ENCODE measurements at regions not wholly inside any gene's neighbourhood (a gene's known extent, or its start where the extent isn't known, plus 50 kb on each side); places are given as distances from the start of the nearest gene placed in this dataset.

GRCh38 chr5:159449925-159450324 lies 119.6 kb upstream of the IL12B start:
- Histone ChIP-seq H3K4me1 (ENCODE audit: low read depth, poor library complexity, severe bottlenecking) (no peaks in the 10 kb centered on the region), H3K27me3 (ENCODE audit: insufficient read depth, low read depth) (no peaks in the 10 kb centered on the region), H2AFZ (ENCODE audit: low read depth) (no peak overlapping the region), H3K27ac (no peak overlapping the region), H4K20me1 (ENCODE audit: insufficient read depth) (no peaks in the 10 kb centered on the region), H3K36me3 (ENCODE audit: insufficient read depth) (no peaks in the 10 kb centered on the region), H3K4me2 (no peak overlapping the region), H3K9ac (no peak overlapping the region), H3K4me3 (IDR thresholded peaks at IDR 0.05; ENCODE audit: insufficient read depth, low read depth, low read length) (no peak overlapping the region), H3K79me2 (ENCODE audit: insufficient read depth, low read depth) (no peaks in the 10 kb centered on the region)
- TF ChIP-seq CTCF (conservative IDR thresholded peaks at IDR 0.05; ENCODE audit: low read depth, low read length), result no peak

GRCh38 chr5:159450417-159450816 lies 120.1 kb upstream of the IL12B start:
- Histone ChIP-seq H3K79me2 (ENCODE audit: insufficient read depth, low read depth) (no peaks in the 10 kb centered on the region), H3K4me3 (IDR thresholded peaks at IDR 0.05; ENCODE audit: insufficient read depth, low read depth, low read length) (no peak overlapping the region), H4K20me1 (ENCODE audit: insufficient read depth) (no peaks in the 10 kb centered on the region), H2AFZ (ENCODE audit: low read depth) (no peak overlapping the region), H3K36me3 (ENCODE audit: insufficient read depth) (no peaks in the 10 kb centered on the region), H3K27me3 (ENCODE audit: insufficient read depth, low read depth) (no peaks in the 10 kb centered on the region), H3K4me2 (no peak overlapping the region), H3K9ac (no peak overlapping the region), H3K27ac (no peak overlapping the region), H3K4me1 (ENCODE audit: low read depth, poor library complexity, severe bottlenecking) (no peaks in the 10 kb centered on the region)
- no peak for TF ChIP-seq CTCF (conservative IDR thresholded peaks at IDR 0.05; ENCODE audit: low read depth, low read length)

GRCh38 chr5:159451197-159452052 lies 121.1 kb upstream of the IL12B start:
- Histone ChIP-seq H3K36me3 (ENCODE audit: insufficient read depth) (no peaks in the 10 kb centered on the region), H3K4me2 (no peak overlapping the region), H3K4me1 (ENCODE audit: low read depth, poor library complexity, severe bottlenecking) (peaks cover 8% of the 10 kb centered on the region), H3K79me2 (ENCODE audit: insufficient read depth, low read depth) (no peaks in the 10 kb centered on the region), H3K9ac (no peak overlapping the region), H4K20me1 (ENCODE audit: insufficient read depth) (no peaks in the 10 kb centered on the region), H3K27me3 (ENCODE audit: insufficient read depth, low read depth) (no peaks in the 10 kb centered on the region), H3K4me3 (IDR thresholded peaks at IDR 0.05; ENCODE audit: insufficient read depth, low read depth, low read length) (no peak overlapping the region), H2AFZ (ENCODE audit: low read depth) (no peak overlapping the region), H3K27ac (no peak overlapping the region)
- TF ChIP-seq CTCF (conservative IDR thresholded peaks at IDR 0.05; ENCODE audit: low read depth, low read length), result no peak

GRCh38 chr5:159452480-159453167 lies 122.3 kb upstream of the IL12B start:
- H3K79me2 ChIP-seq (ENCODE audit: insufficient read depth, low read depth), result no peaks in the 10 kb centered on the region
- TF ChIP-seq CTCF (conservative IDR thresholded peaks at IDR 0.05; ENCODE audit: low read depth, low read length), result no peak
- H3K36me3 ChIP-seq (ENCODE audit: insufficient read depth), result no peaks in the 10 kb centered on the region
- H3K27me3 ChIP-seq (ENCODE audit: insufficient read depth, low read depth), result no peaks in the 10 kb centered on the region
- H3K27ac ChIP-seq, result no peak overlapping the region
- H2AFZ ChIP-seq (ENCODE audit: low read depth), result no peak overlapping the region
- H3K4me3 ChIP-seq (IDR thresholded peaks at IDR 0.05; ENCODE audit: insufficient read depth, low read depth, low read length), result no peak overlapping the region
- H4K20me1 ChIP-seq (ENCODE audit: insufficient read depth), result no peaks in the 10 kb centered on the region
- H3K4me2 ChIP-seq, result no peak overlapping the region
- peaks cover 20% of the 10 kb centered on the region for H3K4me1 ChIP-seq (ENCODE audit: low read depth, poor library complexity, severe bottlenecking)
- no peak overlapping the region for H3K9ac ChIP-seq

Measured in KMS-11 (cell line).